Muscle of arm (tissue), 1 donor: ENCODE measurements at regions not wholly inside any gene's neighbourhood (a gene's known extent, or its start where the extent isn't known, plus 50 kb on each side); places are given as distances from the start of the nearest gene placed in this dataset.
A peak's percentile ranks its signal among the peaks of the same experiment; 100 is the strongest.
"Not testable (repeated sequence)": the region's sequence is repeated elsewhere in the genome, so short reads cannot be mapped to it uniquely, and the experiment has no call there.

Experiments
- DNase-seq: peaks from one replicate; pipeline ENCODE4 v3.0.0-alpha.2; 2013

GRCh38 chr6:56904068-56904467 lies 50.8 kb upstream of the BEND6 start:
- DNase-seq, result no peak

DNA sequence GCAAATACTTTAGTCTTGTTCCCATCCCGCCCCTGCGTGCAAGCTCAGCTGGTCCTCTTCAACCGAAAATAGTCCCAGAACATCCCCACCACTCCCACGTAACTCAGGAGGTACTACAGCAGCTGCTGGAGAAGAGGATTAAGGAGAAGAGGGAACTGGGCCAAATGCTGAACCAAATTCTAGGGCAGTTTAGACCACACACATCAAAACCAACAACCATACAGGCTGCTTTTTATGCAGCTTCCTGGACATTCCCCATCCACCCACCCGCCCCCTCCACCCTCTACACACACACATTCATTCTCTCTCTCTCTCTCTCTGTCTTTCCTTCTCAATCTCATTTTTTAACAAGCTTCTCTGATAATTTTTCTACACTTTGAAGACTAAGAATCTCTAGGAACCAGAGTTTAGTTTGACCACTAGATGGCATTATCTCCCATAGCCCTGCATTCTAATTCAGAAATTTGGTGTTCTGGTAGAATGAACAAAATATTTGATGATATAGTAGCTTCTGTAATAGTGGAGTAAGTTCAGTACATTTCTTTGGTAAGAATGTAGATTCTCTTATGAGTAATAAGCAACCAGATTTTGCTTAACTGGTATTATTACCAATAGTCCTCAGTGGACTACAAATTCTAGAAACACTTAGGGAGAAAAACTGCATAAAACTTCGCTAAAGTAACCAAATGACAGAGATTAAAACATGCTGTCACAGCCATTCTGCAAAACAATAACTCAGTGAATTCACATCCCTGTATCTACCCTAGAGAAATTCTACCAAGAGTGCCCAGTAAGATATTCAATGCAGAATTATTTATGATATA lies 52.1 kb upstream of the BEND6 start:
- peak; percentile 41 for DNase-seq

- DNase-seq, result no peak
These were observed 54.1 kb upstream of the BEND6 start for GRCh38 chr6:56900784-56901183.

DNA sequence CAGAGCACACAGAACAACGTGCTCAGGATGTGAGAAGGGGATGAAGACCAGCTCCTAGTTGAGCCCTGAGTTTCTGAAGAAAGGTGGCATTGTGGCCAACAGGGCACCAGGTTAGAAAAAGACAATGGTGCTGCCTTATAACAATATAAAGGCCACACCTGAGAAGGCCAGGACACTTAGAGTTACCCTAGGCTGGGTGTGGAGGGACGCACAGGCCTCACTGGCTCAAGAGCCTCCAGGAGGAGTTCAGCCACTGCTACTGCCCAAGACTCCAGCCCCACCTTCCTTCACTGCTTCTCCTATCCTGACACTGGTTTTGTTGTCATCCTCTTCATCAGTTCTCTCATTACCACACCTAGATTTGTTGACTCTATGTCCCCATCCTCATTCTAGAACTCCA lies 55.2 kb upstream of the BEND6 start:
- no peak for DNase-seq

DNA sequence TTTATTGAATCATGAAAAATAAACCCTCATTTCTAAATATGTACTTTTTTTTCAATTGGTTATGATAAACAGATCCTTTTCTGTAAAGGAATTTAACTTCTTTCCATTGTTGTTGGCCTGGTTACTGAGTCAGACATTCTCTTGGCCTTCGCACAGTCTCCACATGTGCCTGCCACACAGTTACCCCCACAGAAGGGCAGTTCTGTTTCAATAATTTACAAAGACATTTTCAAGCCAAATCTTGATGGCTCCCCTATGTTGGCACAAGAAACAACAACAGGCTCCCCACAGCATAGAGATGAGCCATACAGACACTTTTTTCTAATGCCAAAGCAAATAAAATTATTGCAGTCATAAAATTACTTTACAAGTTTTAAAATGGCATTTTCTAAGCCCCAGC lies 55.6 kb upstream of the BEND6 start:
- DNase-seq, result no peak

DNA sequence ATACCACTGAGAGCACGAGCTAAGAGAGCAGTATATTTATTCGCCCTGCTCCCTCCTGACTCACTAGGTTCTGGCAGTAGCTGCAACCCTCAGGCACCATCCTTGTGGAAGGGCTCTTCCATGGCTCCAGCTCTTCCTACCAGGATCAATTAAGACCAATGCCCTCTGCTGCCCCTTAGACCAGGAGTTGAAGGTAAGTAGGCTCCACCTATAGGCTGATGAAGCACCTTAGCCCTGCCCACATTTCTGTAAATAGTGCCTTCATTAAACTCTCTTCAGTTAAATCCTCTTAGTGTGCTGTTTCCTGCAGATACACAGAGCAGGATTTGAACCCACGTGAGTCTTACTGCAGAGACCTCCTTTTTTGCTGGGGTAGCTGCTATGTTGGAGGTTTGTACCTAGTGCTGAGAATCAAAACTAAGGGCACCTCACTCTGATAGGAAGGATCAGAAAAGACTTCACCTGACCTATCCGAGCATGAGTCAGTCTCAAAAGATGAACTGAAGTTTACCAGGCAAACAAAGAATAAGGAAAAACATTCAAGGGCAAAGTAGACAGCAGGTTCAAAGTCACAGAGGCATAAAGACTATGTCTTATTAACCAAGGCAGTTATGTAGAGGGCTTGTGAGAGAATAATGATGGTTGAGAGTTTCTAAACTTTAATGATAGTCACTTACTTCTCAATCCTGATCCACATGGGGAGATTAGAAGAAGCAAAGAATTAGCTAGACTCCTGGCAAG lies 56.9 kb upstream of the BEND6 start:
- no peak for DNase-seq

- DNase-seq, result no peak
These were observed 63.2 kb upstream of the BEND6 start for GRCh38 chr6:56891754-56892153.

DNA sequence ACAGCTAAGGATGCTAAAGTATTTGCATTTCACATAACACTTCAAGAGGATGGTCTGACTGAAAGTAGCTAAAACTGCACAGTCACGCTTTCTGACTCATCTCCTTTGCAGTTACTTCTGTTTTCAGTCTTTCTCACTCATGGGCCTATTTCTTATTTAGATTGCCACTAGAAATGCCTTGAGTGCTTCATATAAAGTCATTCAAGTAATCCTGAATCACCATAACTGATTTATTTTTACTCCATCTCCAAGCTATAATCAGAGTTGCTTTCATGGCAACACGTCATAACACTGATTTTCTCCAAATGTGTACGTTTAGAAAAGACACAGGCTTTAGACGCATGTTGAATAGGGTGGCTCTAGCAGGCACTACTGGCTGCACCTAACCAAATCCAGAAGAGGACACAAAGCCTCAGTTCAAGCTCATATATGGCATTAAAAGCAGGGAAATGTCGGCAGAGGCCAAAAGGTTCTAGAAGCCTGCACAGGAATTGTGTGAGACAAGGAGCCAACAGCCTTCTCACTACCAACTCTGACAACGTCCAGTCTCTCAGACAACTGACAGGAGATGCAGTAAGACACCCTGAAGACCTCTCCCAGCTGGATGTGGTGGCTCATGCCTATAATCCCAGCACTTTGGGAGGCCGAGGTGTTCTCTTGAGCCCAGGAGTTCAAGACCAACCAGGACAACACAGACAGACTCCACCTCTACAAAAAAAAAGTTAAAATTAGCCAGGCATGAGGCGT lies 64.1 kb upstream of the BEND6 start:
- no peak for DNase-seq

- DNase-seq, result no peak
These were observed 64.8 kb upstream of the BEND6 start for GRCh38 chr6:56890066-56890465.

DNA sequence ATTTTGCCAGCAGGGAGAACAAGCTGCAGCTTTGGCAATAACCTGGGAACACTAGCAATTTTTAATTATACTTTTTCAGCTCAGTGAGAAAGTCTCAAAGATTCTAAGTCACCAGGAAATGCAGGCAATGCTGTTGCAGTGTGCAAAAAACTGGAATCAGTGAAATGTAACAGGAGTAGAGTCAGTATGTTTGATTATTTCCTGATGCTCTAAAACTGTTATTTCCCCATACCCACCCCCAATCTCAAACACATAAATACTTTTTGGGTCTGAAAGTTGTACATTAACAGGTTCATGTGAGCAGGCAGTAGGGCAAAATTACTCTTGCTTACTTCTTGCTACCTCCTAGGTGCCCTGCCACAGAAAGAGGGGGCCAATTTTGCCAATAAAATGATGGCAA lies 65.4 kb upstream of the BEND6 start:
- no peak for DNase-seq

DNA sequence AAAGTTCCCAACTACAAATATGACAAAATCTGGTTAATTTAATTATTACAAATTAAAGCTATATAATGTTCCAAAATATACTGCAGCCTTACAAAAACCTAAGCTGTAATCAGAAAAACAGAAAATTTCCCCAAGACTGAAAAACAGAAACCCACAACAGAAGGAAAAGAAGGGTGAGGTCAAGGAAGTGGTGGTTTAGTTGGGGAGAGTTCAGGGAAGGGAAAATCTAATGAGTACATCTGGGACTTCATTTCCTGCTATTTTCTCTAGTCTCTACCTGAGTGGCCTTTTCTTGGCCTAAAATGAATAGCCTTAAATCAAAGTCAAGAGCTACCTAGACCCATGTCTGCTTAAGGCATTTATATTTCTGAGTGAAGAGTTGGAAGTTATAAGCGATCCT lies 66.2 kb upstream of the BEND6 start:
- DNase-seq, result no peak

- DNase-seq, result no peak
These were observed 67.8 kb upstream of the BEND6 start for GRCh38 chr6:56887086-56887485.

GRCh38 chr6:56877922-56878321 lies 77.0 kb upstream of the BEND6 start:
- DNase-seq, result no peak

DNA sequence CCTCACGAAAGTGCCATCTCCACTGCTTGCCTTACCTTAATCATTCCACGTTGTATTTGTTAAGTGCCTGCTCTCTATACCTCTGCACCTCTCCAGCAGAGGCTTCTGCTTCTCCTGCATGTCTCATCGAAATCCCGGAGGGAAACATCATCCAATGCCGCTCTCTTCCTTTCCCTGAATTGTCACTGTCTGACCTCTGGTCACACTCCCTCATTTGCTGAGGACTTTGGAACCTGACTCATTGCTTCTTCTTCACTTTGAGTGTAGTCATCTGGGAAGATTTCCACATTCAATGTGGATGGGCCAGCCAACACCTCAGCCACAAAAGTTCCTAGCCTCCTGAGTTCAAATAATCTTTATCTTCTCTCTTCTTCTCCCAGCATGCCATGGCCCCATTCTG lies 78.9 kb upstream of the BEND6 start:
- no peak for DNase-seq

DNA sequence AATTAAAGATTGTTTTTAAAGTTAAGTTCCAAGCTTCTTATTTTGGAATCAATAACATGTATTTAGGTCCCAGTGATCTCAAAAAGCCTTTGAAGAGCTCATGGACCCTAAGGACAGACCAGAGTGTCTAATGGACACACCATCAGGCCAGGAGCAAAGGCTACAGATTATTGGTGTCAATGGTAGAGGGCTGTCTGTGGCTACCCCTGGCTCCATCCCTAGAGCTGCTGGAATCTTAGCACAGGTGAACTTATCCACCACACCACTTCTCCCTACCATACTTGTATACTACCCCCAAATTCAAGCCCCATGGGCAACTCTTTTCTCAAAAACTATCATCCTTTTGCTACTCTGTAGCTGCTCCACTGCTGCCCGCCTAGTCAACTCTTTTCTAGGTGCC lies 79.4 kb upstream of the BEND6 start:
- no peak for DNase-seq

GRCh38 chr6:56874328-56874727 lies 80.6 kb upstream of the BEND6 start:
- DNase-seq, result no peak

GRCh38 chr6:56870053-56870452 lies 84.9 kb upstream of the BEND6 start:
- not testable (repeated sequence) for DNase-seq

DNA sequence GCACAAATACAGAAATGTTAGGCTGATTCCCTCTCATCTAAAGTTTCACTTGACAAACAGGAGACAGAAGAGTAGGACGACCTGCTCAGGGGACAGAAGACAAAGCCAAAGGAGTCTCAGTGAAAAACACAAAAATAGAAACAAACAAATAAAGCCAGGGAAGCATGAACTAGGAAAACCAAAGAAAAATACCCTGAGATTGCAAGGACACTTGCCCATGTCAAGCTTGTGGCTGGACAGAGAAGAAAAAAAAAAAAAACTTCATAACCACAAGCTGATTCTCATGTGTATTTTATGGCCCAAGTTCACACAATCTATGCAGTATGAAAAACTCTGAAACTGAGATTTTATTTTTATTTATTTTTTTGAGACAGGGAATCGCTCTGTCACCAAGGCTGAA lies 85.6 kb upstream of the BEND6 start:
- no peak for DNase-seq

GRCh38 chr6:56868687-56869086 lies 86.2 kb upstream of the BEND6 start:
- no peak for DNase-seq

DNA sequence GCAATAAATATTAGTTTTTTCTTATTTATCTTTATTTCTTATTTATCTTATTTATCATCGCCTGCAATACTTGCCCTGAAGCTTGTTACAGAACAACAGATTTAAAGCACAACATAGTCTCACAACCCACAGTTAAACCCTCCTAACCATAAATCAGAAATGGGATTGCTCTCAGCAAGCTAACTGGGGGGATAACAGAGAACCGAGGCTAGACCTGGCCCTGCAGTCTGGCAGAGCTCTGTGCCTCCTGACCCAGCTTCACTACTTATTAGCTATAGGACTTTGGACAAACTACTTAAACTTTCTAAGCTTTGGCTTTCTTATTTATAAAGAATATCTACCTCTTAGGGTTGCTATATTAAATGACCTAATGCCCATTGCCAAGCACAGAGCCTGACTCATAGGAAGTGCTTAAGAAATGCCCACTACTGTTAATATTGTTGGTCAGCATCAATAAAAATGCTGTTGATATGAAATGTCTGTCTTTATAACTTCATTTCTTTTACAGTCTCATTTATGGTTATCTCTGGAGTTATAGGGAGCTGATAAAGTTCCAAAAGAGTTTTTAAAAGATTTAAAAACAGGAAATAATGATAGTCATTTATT lies 87.9 kb upstream of the BEND6 start:
- DNase-seq, result no peak

GRCh38 chr6:56865081-56865875 lies 89.6 kb upstream of the BEND6 start:
- no peak for DNase-seq
